NCI-H187 (cell line): ENCODE measurements at regions not wholly inside any gene's neighbourhood (a gene's known extent, or its start where the extent isn't known, plus 50 kb on each side); places are given as distances from the start of the nearest gene placed in this dataset.
"Not testable (repeated sequence)": the region's sequence is repeated elsewhere in the genome, so short reads cannot be mapped to it uniquely, and the experiment has no call there.

Experiments
- DNase-seq, 2 experiments: peaks; one replicate each; lab custom pipeline; 2025; lab: John Stamatoyannopoulos, UW

DNA sequence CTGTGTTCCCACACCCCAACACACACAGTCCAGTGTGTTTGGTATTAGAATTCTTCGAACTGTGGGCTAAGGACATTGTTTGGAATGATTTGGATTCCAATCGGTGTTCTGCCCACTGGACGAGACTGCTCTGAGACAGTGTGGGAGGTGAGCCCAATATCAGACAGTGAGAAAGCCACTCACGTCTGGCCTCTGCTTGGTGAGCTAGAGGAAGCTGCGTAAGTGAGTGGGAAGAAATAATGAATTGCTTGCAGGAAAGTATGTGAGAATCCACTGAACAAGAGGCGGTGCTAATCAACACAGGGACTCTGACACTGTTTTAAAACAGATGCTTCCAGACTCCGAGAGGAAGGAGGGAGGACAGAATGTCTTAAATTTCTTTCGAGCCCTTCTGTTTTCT lies 675.0 kb upstream of the ANKRD30A start:
- no peak for DNase-seq

DNA sequence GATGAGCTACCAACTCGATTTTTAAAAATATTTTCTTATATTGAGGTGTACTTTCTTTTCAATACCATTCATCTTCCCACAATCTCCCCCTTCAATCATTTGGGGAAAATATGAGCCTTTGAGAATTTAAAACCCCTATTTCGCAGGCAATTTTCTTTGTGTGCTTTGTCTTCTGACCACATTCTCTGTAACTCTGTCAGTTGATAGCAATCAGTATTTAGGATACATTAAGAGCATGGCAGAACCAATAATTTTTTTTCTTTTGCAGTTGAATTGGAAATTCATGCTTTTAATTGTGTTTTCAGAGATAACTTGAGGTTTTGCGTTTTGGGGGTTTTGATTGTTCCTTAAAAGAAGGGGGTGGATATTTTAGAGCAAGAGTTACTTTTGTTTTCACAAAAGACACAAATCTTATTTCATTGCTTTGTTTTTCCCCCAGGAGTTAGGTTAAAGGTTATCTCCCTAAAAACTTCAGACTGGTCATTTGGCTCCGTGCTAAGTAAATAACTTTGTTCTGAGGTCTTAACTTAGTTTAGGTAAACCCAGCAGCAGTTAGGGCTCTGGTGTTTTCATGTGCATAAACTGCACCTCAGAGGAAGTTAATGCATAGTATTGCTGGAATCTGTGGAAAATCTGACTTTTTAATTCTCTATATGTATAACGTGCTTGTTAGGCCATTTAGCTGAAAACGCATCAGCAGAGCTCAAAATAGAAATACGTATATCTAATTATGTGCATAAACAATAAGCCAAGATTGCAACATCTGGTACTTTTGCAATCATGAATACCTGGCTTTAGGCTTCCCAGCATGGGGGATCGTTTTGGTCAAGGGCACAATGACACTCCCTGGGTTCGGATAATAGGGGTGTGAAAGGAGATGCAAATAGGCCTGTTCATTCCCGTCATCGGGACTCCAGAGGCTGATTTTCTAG lies 676.4 kb upstream of the ANKRD30A start:
- no peak for DNase-seq

DNA sequence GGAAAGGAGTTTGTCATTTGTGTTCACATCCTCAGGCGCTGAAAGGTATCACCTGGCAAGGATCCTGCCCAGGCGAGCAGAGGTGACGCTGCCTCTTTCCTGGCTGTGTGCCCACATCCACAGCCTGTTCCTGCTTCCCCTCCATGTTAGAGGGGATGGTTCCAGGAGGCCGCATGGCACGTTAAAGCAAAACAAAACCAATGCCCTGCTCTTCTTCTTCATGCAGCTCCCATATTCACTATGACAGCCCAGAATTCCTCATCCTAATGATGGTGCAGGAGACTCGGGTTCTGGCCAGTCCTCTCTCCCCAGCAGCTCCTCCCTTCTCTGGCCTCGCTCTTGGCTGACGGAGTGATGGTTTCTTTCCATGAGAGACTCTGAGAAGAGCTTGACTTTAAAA lies 678.5 kb upstream of the ANKRD30A start:
- DNase-seq = no peak

DNA sequence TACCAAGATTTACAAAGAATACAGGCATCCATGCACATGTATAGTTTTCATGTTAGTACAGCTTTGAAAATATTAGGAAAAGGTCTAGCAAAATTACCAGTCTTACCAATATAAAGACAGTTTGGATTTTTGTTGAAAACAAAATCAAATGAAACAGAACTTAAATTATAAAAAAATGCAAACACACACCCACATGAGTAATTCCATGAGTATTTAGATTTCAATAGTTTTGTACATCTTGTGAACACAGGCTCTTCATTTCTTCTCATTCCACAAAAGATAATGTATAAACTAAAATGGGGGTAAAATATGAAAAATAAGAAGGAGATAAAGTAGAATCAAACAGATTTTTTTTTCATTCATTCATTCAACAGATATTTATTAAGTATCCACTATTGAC lies 682.2 kb upstream of the ANKRD30A start:
- no peak for DNase-seq

DNA sequence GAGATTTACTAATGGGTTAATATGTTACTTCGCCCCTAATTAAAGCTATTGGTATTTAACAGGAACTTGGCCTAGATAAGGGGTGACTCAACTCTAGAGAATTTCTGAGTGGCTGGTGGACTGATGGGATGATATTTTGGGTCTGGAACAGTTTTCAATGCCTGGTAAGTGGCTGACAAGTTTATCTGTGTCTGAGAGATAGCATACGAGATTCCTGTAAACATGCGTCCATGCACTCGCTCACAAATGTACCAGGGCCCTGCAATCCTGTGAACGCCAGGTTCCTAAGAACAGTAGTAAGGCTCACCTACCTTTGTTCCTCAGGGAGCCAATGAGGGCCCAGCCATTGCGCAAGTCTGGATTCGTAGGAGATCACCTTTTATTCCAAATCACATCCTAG lies 683.8 kb upstream of the ANKRD30A start:
- DNase-seq = no peak

DNA sequence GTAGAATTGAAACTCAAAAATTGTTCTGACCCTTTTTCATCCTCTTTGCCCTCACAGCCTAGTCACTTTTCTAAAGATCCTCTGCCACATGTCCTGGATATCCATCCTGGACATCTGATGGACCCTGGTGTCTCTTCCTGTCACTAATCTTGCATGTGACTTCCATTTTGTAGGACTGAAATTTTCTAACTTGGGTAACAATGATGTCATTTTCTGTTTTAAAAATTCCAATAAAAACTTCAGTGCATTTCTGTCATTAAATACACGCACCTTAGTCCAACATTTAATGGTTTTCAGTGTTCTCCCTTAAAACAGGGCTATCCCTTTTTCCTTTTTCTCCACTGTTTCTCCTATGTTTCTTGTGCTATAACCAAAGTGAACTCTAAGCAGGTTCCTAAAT lies 684.9 kb upstream of the ANKRD30A start:
- no peak for DNase-seq

DNA sequence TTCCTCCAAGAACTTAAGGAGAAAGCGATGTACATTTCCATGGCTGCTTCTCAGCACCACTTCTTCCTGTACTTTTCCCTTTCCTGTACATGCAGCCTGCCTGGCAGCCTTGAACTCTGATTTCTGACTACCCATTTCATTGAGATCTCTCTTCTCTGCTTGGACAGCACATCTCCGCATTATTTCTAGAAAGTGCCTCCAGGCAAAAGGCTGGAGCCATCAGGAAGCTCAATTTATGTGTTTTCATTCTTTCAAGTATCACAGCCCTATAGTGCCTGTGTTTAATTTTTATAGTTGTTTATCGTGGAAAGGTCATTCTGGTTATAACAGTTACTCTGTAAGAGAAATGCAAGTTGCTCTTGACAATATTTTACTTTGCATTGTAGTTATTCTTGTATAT lies 688.0 kb upstream of the ANKRD30A start:
- no peak for DNase-seq

DNA sequence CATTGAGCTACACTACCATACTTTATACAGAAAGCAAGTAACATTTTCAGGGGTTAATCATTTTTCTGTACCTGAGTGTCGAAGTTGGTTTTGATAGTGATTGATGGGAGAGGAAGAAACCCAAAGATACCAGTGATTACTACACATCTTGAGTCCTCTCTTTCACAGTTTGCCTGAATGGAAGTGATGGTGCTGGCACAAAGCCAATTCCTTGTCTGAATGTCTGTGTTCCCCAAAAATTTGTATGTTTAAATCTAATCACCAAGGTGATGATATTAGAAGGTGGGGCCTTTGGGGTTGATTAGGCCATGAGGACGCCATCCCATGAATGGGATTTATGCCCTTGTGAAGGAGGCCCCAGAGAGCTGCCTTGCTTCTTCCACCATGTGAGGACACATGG lies 696.9 kb upstream of the ANKRD30A start:
- DNase-seq = no peak

DNA sequence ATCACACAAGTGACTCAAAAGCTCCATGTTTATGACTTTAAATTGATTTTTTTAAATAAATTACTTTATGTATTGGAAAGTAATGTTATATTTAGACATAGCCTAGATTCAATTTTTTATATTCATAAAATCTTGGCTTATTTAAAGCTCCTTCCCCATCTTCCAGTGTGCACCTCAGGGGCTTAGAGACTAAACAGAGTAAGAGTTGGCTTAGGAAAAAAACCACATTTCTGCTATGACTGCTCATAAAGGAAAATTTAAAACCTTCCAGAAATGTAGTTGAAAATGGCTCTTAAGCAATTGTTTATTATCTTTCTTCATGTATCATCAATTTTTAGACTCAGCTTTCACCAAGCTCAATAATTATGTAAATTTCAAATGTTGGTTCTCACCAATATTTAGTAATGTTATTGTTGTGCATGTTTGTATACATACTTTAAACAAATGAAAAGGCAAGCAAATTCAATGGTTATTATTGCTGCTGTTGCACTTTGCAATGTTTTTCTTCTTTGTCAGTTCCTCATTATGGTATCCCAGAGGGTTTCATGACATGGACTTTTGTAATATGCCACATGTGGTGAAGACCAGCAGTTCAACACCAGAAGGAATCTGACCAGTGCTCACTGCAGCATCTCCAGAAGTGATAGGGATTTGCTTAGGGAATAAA lies 700.1 kb upstream of the ANKRD30A start:
- no peak for DNase-seq

DNA sequence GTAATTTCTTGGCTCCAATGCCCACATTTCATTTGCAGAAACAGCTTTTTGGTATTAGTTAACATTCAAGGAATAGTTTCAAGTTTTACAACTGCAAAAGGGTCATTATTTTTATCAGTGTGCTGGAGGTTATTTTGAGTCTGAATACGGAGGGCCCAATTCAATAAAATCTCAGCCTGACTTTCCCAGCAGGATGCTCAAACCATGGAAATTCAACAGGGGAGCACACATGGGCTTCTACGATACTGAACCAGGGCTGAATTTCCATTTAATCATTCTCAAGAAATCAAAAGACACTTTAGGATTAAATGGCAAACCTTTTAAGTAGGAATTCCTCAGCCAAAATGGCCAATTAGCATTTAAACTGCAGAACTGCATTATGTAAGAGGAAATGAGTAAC lies 700.9 kb upstream of the ANKRD30A start:
- DNase-seq = no peak

DNA sequence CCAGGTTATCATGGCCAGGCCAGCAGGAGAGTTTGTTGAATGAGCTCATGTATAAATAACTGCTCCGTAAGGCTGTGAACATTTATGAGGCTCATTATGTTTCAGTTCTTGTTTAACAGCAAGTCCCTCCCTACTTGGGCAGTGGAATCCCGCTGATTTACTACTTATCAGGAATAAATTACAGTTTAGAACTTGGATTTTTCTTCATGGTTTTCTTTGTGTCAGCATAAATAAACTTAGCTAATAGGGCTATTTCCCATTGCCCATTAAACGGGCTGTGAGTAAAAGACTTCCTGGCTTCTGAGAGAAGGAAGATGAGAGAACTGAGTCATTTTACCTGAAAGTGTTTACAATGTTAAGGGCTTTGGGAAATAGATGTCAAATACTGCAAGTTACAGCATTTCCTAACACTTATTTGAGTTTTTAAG lies 701.6 kb upstream of the ANKRD30A start:
- no peak for DNase-seq

DNA sequence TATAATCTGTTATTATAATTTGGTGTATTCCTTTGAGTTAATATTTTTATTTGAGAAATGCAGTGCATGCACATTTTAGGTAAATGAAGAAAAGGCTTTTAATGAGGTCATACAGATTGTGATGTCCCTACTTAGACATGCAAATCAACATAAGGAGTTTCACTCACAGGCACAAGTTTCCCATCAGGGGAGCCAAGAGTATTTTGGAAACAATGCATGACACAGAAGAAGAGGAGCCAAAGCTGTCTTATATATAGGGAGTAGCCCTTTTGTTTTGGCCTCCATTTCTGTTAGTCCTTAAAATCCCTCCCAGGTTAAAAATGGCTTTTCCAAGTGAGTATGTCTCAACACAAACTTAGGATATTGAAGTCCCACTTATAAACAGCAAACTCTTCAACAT lies 703.4 kb upstream of the ANKRD30A start:
- DNase-seq = no peak

DNA sequence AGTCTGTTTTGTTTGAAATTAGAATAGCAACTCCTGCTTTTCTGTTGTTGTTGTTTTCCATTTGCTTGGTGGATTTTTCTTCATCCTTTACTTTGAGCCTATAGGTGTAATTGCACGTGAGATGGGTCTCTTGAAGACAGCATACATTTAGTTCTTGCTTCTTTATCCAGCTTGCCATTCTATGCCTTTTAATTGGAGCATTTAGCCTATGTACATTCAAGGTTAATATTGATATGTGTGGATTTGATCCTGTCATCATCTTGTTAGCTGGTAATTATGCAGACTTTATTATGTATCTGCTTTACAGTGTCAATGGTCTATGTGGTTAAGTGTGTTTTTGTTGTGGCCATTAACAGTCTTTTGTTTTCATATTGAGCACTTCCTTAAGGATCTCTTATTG lies 708.9 kb upstream of the ANKRD30A start:
- DNase-seq = no peak

DNA sequence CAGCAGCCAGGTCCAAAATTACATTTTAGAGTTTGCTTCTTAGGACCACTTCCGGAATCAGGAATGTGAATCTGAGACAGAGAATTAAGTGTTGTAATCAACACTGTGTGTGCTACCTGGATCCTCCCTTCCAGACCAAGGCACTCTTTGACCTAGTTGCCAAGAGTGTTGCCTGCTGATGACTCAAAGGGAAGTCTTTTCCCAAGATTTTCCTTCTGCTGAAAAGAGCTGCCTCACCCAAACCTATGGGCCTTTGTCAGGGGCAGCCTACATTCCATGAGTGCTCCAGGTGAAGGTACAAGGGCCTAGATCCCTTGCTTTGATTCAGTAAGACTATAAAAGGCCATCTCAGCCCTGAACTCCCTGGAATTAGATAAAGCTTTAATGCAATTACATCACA lies 712.5 kb upstream of the ANKRD30A start:
- DNase-seq = no peak

DNA sequence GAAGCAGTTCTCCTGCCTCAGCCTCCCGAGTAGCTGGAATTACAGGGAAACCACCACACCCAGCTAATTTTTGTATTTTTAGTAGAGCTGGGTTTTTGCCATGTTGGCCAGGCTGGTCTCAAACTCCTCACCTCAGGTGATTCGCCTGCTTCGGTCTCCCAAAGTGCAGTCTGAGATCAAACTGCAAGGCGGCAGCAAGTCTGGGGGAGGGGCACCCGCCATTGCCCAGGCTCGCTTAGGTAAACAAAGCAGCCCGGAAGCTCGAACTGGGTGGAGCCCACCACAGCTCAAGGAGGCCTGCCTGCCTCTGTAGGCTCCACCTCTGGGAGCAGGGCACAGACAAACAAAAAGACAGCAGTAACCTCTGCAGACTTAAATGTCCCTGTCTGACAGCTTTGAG lies 725.2 kb upstream of the ANKRD30A start:
- not testable (repeated sequence) for DNase-seq

DNA sequence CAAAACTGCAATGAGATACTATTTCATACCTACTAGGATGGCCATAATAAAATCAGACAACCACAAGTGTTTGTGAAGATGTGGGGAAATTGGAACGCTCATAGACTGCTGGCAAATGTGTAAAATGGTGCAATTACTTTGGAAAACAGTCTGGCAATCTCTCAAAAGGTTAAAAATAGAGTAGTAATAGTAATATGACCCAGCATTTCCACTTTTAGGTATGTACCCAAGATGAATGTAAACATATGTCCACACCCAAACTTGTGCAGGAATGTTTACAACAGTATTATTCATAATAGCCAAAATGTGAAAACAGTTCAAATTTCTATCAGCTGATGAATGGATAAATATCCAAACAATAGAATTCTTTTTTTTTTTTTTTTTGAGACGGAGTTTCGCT lies 731.6 kb upstream of the ANKRD30A start:
- no peak for DNase-seq

DNA sequence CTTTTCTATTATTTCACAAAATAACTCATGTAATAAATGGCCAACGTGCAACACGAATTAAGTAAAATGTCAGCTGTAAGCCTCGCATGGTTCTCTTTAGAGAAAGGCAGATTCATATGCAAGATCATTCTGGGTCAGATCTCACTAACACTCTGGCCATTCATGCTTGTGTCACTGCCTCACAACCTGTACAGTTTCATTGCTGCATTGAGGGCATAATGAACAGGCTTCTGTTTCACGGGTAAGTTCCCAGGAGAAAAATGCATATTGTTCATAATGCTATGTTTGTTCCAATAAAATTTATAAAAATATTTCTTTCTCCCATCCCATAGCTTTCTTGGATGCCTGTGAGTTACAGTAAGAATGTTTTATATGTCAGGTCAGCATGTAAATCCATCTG lies 734.0 kb upstream of the ANKRD30A start:
- DNase-seq = no peak

DNA sequence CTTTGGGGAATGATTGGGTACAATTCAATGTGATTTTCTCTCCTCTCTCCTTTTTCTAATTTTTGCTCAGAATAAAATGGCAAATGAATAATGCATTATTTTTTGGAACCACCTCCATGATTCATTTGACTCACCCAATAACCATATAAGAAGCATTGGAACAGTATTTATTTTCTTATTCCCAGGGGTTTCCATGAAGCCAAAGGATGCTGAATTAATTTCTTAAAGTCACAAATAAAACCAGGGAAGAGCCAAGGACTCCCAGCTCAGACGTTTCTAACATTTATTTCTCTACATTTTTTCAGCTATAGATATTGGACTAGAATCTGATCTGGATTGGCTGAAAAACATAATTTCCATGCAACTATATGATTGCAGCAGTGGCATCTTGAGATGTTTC lies 735.2 kb upstream of the ANKRD30A start:
- no peak for DNase-seq

DNA sequence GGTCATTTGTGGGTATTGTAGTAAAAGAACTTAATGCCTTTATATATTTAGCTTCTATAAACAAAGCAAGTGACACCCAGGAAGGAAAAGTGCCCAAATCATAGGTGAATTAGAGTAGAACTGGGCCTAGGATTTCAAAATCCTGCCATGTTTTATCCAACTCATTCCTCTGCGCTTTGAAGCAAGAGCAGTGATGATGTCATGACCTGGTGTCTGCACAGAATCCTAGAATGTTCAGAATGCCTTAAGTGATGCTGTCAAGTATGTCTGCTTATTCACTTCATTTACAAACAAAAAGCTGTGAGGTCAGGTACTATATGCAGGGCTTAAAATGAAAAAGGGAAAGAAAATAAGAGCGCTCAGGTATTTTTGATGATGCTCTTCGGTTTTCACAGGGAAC lies 737.2 kb upstream of the ANKRD30A start:
- DNase-seq = no peak

DNA sequence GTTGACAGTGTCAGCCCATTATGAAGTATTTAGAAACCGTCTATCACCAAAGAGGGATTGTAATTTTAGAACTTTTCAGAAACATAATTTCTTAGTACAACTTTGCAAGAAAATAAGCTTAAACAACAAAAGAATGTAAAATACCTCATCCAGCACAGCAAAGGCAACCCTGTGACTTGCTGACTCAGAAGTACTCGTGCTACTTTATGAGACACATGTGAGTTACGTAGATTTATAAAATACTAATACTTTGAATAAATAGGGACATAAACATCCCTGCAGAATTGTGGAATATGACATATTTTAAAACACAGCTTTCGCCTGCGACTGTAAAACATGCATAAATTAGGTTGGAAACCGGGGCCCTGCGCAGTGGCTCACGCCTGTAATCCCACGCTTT lies 739.7 kb upstream of the ANKRD30A start:
- no peak for DNase-seq

DNA sequence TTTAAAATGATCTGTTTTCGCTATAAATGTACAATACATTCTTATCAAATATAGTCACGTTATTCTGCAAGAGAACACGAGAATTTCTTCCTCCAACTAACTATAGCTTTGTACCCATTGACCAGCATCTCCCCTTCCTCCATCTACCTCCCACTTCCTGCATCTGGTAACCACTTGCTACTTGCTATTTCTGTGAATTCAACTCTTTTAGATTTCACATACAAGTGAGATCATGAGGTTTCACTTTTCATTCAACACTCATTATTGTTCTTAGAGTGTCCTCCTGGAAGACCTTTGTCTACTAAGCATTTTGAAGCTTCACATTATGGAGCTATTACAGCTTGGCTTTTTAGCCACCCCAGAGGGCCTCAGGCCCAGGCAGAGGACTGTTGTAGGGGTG lies 741.3 kb upstream of the FZD8 start:
- DNase-seq = no peak

DNA sequence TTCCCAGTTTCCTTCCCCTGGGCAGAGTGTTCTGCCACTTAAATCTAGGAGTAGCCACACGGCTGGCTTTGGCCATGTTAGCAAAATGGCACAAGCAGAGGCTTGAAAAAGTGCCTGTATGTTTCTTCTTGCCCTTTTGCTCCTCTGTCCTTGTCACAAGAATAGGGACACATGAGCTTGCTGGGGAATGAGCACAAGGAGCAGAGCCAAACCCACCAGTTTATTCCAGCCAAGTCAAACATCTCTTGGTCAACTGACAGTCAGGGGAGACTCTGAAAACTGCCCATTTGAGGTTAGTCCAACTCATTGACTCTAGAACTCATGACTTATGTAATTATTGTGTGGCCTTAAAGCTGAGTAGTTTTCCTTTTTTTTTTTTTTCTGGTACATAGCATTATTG lies 739.7 kb upstream of the FZD8 start:
- DNase-seq = no peak

DNA sequence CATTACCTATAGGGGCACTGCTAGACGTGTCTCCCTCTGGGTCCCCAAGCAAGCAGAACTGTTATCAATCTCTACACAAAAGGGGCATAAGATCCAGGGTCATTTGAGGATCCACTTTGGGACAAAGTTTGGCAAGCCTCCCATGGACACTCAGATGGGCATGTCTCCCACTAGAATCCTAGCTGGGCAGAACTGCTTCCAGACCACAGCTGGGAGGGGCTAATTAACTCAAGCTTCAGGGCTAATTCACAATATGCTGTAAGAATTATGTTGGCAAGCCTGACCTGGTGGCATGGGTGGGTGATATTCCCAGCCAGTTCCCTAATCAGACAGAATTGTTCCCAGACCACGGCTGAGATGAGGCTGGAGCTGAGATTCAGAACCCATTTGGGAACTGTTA lies 738.4 kb upstream of the FZD8 start:
- DNase-seq = no peak

DNA sequence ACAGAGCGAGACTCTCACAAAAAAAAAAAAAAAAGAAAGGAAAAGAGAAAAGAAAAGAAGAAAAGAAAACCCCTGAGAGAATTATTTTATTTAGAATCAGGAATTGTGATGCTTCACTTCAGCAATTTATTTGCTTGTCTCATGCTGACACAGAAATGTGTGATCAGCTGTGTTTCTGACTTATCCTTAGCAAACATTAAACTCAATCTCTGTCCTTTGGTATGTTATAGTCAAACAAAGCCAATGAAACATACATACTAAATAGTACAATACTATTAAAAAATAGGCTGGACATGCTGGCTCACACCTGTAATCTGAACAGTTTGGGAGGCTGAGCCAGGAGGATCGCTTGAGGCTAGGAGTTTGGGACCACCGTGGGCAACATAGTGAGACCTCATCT lies 733.0 kb upstream of the FZD8 start:
- DNase-seq = no peak
